GM23338 (cell line): ENCODE measurements at regions not wholly inside any gene's neighbourhood (a gene's known extent, or its start where the extent isn't known, plus 50 kb on each side); places are given as distances from the start of the nearest gene placed in this dataset.

Experiments used
- CREB1 ChIP-seq: fragments of 250-450 bp; sonication (Bioruptor Pico); IDR thresholded peaks from 2 replicates; pipeline ENCODE4 v1.5.0; 2020; ENCODE audit warnings: low read depth, mild to moderate bottlenecking, moderate library complexity
- ETS1 ChIP-seq: IDR thresholded peaks from 2 replicates; pipeline ENCODE4 v1.6.1; 2016; ENCODE audit warnings: antibody characterized with exemption
- EZH2 ChIP-seq: fragments of 200-600 bp; sonication (generic); IDR thresholded peaks from one replicate; pipeline ENCODE4 v1.8.0; 2017; ENCODE audit warnings: antibody characterized with exemption, mild to moderate bottlenecking, low read depth; ENCODE audit not compliant: unreplicated experiment
- EZH2phosphoT487 ChIP-seq: fragments of 200-600 bp; sonication (generic); IDR thresholded peaks from one replicate; pipeline ENCODE4 v1.8.1; 2018; ENCODE audit warnings: antibody characterized with exemption; ENCODE audit not compliant: unreplicated experiment
- JUNB ChIP-seq: IDR thresholded peaks from one replicate; pipeline ENCODE4 v1.6.1; 2016; ENCODE audit warnings: antibody characterized with exemption; ENCODE audit not compliant: unreplicated experiment
- POLR2AphosphoS5 ChIP-seq: IDR thresholded peaks from 2 replicates; pipeline ENCODE4 v1.6.1; 2016; ENCODE audit warnings: antibody characterized with exemption, low read depth
- ZNF114 ChIP-seq: fragments of 250-450 bp; sonication (Bioruptor Pico); IDR thresholded peaks from 2 replicates; pipeline ENCODE4 v1.5.0; 2020; ENCODE audit warnings: mild to moderate bottlenecking, moderate library complexity
- ZNF462 ChIP-seq: fragments of 250-450 bp; sonication (Bioruptor Pico); IDR thresholded peaks from 2 replicates; pipeline ENCODE4 v1.5.0; 2020; ENCODE audit warnings: mild to moderate bottlenecking, moderate library complexity
- TF ChIP-seq, protein P1 (sequence below), 2 experiments: fragments of 200-600 bp in 1 of 2; sonication (generic) in 1 of 2; conservative IDR thresholded peaks; 2 replicates each; pipeline versions ENCODE4 v1.5.1 to v1.6.1; 2016 to 2017; ENCODE audit warnings: antibody characterized with exemption in 2 of 2, low read depth in 2 of 2, mild to moderate bottlenecking in 2 of 2, moderate library complexity in 1 of 2
- TF ChIP-seq, protein P2 (sequence below): IDR thresholded peaks from one replicate; pipeline ENCODE4 v1.6.1; 2018; ENCODE audit warnings: antibody characterized with exemption; ENCODE audit not compliant: unreplicated experiment

DNA sequence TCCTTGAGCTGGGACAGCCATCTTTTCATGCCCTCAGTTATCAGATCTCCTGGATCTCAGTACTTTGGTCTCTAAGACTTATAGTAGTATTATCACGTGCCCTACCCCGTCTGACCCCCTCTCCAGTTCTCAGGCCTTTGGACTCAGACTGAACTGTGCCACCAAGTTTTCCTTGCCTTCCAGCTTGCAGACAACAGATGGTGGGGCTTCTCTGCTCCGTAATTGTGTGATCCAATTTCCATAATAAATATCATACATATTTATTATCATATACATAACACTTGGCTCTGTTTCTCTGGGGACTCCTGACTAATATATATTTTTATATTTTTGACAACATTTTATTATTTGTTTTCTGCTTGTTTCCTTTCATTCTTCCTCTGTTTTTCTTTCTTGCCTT, 458.8 kb upstream of the SEMA6D start:
- TF ChIP-seq, protein P1, sequence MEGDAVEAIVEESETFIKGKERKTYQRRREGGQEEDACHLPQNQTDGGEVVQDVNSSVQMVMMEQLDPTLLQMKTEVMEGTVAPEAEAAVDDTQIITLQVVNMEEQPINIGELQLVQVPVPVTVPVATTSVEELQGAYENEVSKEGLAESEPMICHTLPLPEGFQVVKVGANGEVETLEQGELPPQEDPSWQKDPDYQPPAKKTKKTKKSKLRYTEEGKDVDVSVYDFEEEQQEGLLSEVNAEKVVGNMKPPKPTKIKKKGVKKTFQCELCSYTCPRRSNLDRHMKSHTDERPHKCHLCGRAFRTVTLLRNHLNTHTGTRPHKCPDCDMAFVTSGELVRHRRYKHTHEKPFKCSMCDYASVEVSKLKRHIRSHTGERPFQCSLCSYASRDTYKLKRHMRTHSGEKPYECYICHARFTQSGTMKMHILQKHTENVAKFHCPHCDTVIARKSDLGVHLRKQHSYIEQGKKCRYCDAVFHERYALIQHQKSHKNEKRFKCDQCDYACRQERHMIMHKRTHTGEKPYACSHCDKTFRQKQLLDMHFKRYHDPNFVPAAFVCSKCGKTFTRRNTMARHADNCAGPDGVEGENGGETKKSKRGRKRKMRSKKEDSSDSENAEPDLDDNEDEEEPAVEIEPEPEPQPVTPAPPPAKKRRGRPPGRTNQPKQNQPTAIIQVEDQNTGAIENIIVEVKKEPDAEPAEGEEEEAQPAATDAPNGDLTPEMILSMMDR (conservative IDR thresholded peaks at IDR 0.05; ENCODE audit: low read depth in 2 of 2): no peak
- TF ChIP-seq EZH2 (no peak), EZH2phosphoT487 (no peak), CREB1 (no peak), JUNB (no peak), POLR2AphosphoS5 (no peak), ETS1 (no peak), ZNF114 (CRISPR knock-in tag) (no peak), ZNF462 (CRISPR knock-in tag) (no peak)
- TF ChIP-seq, protein P2, sequence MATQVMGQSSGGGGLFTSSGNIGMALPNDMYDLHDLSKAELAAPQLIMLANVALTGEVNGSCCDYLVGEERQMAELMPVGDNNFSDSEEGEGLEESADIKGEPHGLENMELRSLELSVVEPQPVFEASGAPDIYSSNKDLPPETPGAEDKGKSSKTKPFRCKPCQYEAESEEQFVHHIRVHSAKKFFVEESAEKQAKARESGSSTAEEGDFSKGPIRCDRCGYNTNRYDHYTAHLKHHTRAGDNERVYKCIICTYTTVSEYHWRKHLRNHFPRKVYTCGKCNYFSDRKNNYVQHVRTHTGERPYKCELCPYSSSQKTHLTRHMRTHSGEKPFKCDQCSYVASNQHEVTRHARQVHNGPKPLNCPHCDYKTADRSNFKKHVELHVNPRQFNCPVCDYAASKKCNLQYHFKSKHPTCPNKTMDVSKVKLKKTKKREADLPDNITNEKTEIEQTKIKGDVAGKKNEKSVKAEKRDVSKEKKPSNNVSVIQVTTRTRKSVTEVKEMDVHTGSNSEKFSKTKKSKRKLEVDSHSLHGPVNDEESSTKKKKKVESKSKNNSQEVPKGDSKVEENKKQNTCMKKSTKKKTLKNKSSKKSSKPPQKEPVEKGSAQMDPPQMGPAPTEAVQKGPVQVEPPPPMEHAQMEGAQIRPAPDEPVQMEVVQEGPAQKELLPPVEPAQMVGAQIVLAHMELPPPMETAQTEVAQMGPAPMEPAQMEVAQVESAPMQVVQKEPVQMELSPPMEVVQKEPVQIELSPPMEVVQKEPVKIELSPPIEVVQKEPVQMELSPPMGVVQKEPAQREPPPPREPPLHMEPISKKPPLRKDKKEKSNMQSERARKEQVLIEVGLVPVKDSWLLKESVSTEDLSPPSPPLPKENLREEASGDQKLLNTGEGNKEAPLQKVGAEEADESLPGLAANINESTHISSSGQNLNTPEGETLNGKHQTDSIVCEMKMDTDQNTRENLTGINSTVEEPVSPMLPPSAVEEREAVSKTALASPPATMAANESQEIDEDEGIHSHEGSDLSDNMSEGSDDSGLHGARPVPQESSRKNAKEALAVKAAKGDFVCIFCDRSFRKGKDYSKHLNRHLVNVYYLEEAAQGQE: no peak
